ENCODE measurements at regions not wholly inside any gene's neighbourhood (a gene's known extent, or its start where the extent isn't known, plus 50 kb on each side); places are given as distances from the start of the nearest gene placed in this dataset.

GRCh38 chr18:10322435-10322834 lies 132.0 kb upstream of the APCDD1 start:
- no peak overlapping the region for H3K27ac ChIP-seq (replicated peaks)
- TF ChIP-seq, protein P1, sequence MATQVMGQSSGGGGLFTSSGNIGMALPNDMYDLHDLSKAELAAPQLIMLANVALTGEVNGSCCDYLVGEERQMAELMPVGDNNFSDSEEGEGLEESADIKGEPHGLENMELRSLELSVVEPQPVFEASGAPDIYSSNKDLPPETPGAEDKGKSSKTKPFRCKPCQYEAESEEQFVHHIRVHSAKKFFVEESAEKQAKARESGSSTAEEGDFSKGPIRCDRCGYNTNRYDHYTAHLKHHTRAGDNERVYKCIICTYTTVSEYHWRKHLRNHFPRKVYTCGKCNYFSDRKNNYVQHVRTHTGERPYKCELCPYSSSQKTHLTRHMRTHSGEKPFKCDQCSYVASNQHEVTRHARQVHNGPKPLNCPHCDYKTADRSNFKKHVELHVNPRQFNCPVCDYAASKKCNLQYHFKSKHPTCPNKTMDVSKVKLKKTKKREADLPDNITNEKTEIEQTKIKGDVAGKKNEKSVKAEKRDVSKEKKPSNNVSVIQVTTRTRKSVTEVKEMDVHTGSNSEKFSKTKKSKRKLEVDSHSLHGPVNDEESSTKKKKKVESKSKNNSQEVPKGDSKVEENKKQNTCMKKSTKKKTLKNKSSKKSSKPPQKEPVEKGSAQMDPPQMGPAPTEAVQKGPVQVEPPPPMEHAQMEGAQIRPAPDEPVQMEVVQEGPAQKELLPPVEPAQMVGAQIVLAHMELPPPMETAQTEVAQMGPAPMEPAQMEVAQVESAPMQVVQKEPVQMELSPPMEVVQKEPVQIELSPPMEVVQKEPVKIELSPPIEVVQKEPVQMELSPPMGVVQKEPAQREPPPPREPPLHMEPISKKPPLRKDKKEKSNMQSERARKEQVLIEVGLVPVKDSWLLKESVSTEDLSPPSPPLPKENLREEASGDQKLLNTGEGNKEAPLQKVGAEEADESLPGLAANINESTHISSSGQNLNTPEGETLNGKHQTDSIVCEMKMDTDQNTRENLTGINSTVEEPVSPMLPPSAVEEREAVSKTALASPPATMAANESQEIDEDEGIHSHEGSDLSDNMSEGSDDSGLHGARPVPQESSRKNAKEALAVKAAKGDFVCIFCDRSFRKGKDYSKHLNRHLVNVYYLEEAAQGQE (IDR thresholded peaks at IDR 0.05; ENCODE audit: insufficient replicate concordance, low read depth), result no peak
- TF ChIP-seq GABPA (IDR thresholded peaks at IDR 0.05; ENCODE audit: low read depth), result no peak
- no peak for TF ChIP-seq SPI1 (IDR thresholded peaks at IDR 0.05; ENCODE audit: borderline replicate concordance, low read depth)
- no peak for TF ChIP-seq POLR2AphosphoS5 (IDR thresholded peaks at IDR 0.05; ENCODE audit: low read depth)
- no peak for TF ChIP-seq CTCF (IDR thresholded peaks at IDR 0.05; ENCODE audit: insufficient read depth, low read length)
- no peak for DNase-seq (ENCODE audit: low read depth in 1 of 2, low spot score in 1 of 2)

DNA sequence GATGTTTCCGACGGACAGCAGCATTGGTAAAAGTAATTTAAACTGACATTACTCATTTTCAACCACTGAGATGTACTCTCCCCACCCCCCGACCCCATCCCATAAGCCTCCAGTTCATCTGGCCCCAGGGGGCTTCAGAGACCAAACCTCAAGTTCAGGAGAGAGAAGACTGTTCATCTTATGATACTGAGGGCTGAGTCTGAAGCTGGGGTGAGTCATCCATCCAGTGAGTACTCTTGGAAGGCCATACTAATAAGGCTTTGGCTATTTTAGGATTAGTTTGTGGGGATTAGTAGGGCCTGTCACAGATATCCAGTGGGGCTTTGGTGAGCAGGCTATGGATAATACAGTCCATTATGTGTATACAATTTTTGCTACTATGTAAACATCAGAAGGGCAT lies 125.3 kb upstream of the APCDD1 start:
- peaks cover 7% of the 10 kb centered on the region for H3K27me3 ChIP-seq (ENCODE audit: insufficient read depth, poor library complexity, severe bottlenecking)
- TF ChIP-seq POLR2AphosphoS5 (IDR thresholded peaks at IDR 0.05; ENCODE audit: low read depth) (no peak), GABPA (IDR thresholded peaks at IDR 0.05; ENCODE audit: low read depth) (no peak), SPI1 (IDR thresholded peaks at IDR 0.05; ENCODE audit: borderline replicate concordance, low read depth) (no peak), CTCF (IDR thresholded peaks at IDR 0.05; ENCODE audit: insufficient read depth, low read length) (no peak)
- TF ChIP-seq, protein P1 (IDR thresholded peaks at IDR 0.05; ENCODE audit: insufficient replicate concordance, low read depth), result no peak
- DNase-seq (ENCODE audit: low read depth in 1 of 2, low spot score in 1 of 2), result no peak
- no peak overlapping the region for H3K27ac ChIP-seq (replicated peaks)
- H3K4me3 ChIP-seq (replicated peaks; ENCODE audit: insufficient read depth, low read length), result no peak overlapping the region

More at GRCh38 chr18:10322435-10322834, 132.0 kb upstream of the APCDD1 start:
- Histone ChIP-seq H3K27me3 (ENCODE audit: insufficient read depth, poor library complexity, severe bottlenecking) (peaks cover 5% of the 10 kb centered on the region), H3K4me3 (replicated peaks; ENCODE audit: insufficient read depth, low read length) (no peak overlapping the region)

- Histone ChIP-seq H3K27me3 (ENCODE audit: insufficient read depth, poor library complexity, severe bottlenecking) (peaks cover 6% of the 10 kb centered on the region), H3K4me3 (replicated peaks; ENCODE audit: insufficient read depth, low read length) (no peak overlapping the region), H3K27ac (replicated peaks) (no peak overlapping the region)
- no peak for DNase-seq (ENCODE audit: low read depth in 1 of 2, low spot score in 1 of 2)
- TF ChIP-seq SPI1 (IDR thresholded peaks at IDR 0.05; ENCODE audit: borderline replicate concordance, low read depth) (no peak), POLR2AphosphoS5 (IDR thresholded peaks at IDR 0.05; ENCODE audit: low read depth) (no peak), GABPA (IDR thresholded peaks at IDR 0.05; ENCODE audit: low read depth) (no peak), CTCF (IDR thresholded peaks at IDR 0.05; ENCODE audit: insufficient read depth, low read length) (no peak)
- TF ChIP-seq, protein P1 (IDR thresholded peaks at IDR 0.05; ENCODE audit: insufficient replicate concordance, low read depth), result no peak
Observed at GRCh38 chr18:10330428-10330827, 124.0 kb upstream of the APCDD1 start.

All from HL-60 (cell line).